Liver (tissue), 8 donors: ENCODE measurements at regions not wholly inside any gene's neighbourhood (a gene's known extent, or its start where the extent isn't known, plus 50 kb on each side); places are given as distances from the start of the nearest gene placed in this dataset.

Experiments used
- DNase-seq: peaks from one replicate; pipeline ENCODE4 v3.0.0-alpha.2; 2017; ENCODE audit warnings: low spot score
- H3K27ac ChIP-seq, 2 donors: one replicate each; pipeline ENCODE4 v1.7.0; 2013; ENCODE audit warnings: inconsistent platforms in 2 of 2, low read length in 2 of 2, control low read depth in 1 of 2, low read depth in 1 of 2, mild to moderate bottlenecking in 1 of 2
- H3K27me3 ChIP-seq, 4 donors: one replicate each; pipeline versions ENCODE4 v1.6.1 to v1.7.0; 2013; ENCODE audit warnings: low read length in 3 of 4, inconsistent platforms in 1 of 4, mild to moderate bottlenecking in 1 of 4, moderate library complexity in 1 of 4; ENCODE audit not compliant: control insufficient read depth in 4 of 4, insufficient read depth in 4 of 4
- H3K36me3 ChIP-seq, 4 donors: one replicate each; pipeline versions ENCODE4 v1.6.1 to v1.7.0; 2013; ENCODE audit warnings: low read length in 3 of 4, mild to moderate bottlenecking in 3 of 4, low read depth in 1 of 4, moderate library complexity in 1 of 4; ENCODE audit not compliant: control insufficient read depth in 4 of 4, insufficient read depth in 3 of 4
- H3K4me1 ChIP-seq, 4 donors: one replicate each; pipeline versions ENCODE4 v1.6.1 to v1.7.0; 2013; ENCODE audit warnings: low read length in 3 of 4, mild to moderate bottlenecking in 3 of 4, moderate library complexity in 1 of 4; ENCODE audit not compliant: control insufficient read depth in 4 of 4, insufficient read depth in 4 of 4
- H3K4me3 ChIP-seq, 3 donors: one replicate each; pipeline versions ENCODE4 v1.6.1 to v1.7.0; 2013; ENCODE audit warnings: low read length in 3 of 3, control low read depth in 1 of 3, low read depth in 1 of 3, mild to moderate bottlenecking in 1 of 3
- H3K9ac ChIP-seq, 2 donors: one replicate each; pipeline ENCODE4 v1.7.0; 2013; ENCODE audit warnings: low read length in 2 of 2, mild to moderate bottlenecking in 2 of 2, moderate library complexity in 2 of 2, control low read depth in 1 of 2, low read depth in 1 of 2
- H3K9me3 ChIP-seq, 4 donors: one replicate each; pipeline versions ENCODE4 v1.6.1 to v1.7.0; 2013; ENCODE audit warnings: low read length in 3 of 4; ENCODE audit not compliant: control insufficient read depth in 4 of 4
- ATF3 ChIP-seq: IDR thresholded peaks from 2 replicates; pipeline ENCODE4 v1.6.1; 2016; ENCODE audit warnings: antibody characterized with exemption
- CTCF ChIP-seq: fragments of 150-350 bp; IDR thresholded peaks from 2 replicates; pipeline ENCODE4 v1.5.1; 2017; ENCODE audit warnings: improper control_type of control experiment, low read depth, low read length; ENCODE audit not compliant: missing input control
- EGR1 ChIP-seq, 2 donors: IDR thresholded peaks; 2 replicates each; pipeline ENCODE4 v1.6.1; 2016 to 2018; ENCODE audit warnings: antibody characterized with exemption in 2 of 2, low read depth in 2 of 2
- FOXA1 ChIP-seq: IDR thresholded peaks from 2 replicates; pipeline ENCODE4 v1.6.1; 2016; ENCODE audit warnings: antibody characterized with exemption
- FOXA2 ChIP-seq: IDR thresholded peaks from 2 replicates; pipeline ENCODE4 v1.6.1; 2016; ENCODE audit warnings: antibody characterized with exemption
- GABPA ChIP-seq, 2 donors: IDR thresholded peaks in 1 of 2; conservative IDR thresholded peaks in 1 of 2; 2 replicates each; pipeline ENCODE4 v1.6.1; 2016; ENCODE audit warnings: antibody characterized with exemption in 2 of 2, mild to moderate bottlenecking in 1 of 2, moderate library complexity in 1 of 2
- HNF4A ChIP-seq, 2 donors: conservative IDR thresholded peaks; 2 replicates each; pipeline ENCODE4 v1.6.1; 2016; ENCODE audit warnings: antibody characterized with exemption in 2 of 2, mild to moderate bottlenecking in 2 of 2
- HNF4G ChIP-seq: IDR thresholded peaks from 2 replicates; pipeline ENCODE4 v1.6.1; 2016; ENCODE audit warnings: antibody characterized with exemption
- JUND ChIP-seq, 2 donors: IDR thresholded peaks; 2 replicates each; pipeline ENCODE4 v1.6.1; 2016; ENCODE audit warnings: antibody characterized with exemption in 2 of 2
- MAX ChIP-seq: IDR thresholded peaks from 2 replicates; pipeline ENCODE4 v1.6.1; 2016; ENCODE audit warnings: antibody characterized with exemption
- NR2F2 ChIP-seq: IDR thresholded peaks from 2 replicates; pipeline ENCODE4 v1.6.1; 2016; ENCODE audit warnings: antibody characterized with exemption
- RAD21 ChIP-seq, 2 donors: IDR thresholded peaks; 2 replicates each; pipeline ENCODE4 v1.6.1; 2016; ENCODE audit warnings: antibody characterized with exemption in 2 of 2, mild to moderate bottlenecking in 2 of 2
- REST ChIP-seq: IDR thresholded peaks from 2 replicates; pipeline ENCODE4 v1.6.1; 2016; ENCODE audit warnings: antibody characterized with exemption, mild to moderate bottlenecking
- RXRA ChIP-seq, 2 donors: IDR thresholded peaks; 2 replicates each; pipeline ENCODE4 v1.6.1; 2017 to 2018; ENCODE audit warnings: antibody characterized with exemption in 2 of 2, mild to moderate bottlenecking in 1 of 2
- SP1 ChIP-seq: IDR thresholded peaks from 2 replicates; pipeline ENCODE4 v1.6.1; 2018; ENCODE audit warnings: antibody characterized with exemption, mild to moderate bottlenecking
- TAF1 ChIP-seq: conservative IDR thresholded peaks from 2 replicates; pipeline ENCODE4 v1.6.1; 2016; ENCODE audit warnings: antibody characterized with exemption, mild to moderate bottlenecking
- YY1 ChIP-seq: IDR thresholded peaks from 2 replicates; pipeline ENCODE4 v1.6.1; 2016; ENCODE audit warnings: antibody characterized with exemption, mild to moderate bottlenecking
- ZBTB33 ChIP-seq: IDR thresholded peaks from 2 replicates; pipeline ENCODE4 v1.6.1; 2016; ENCODE audit warnings: antibody characterized with exemption
- WGBS: extraction: QIAGEN DNeasy Blood & Tissue Kit; methylation state at CpG from one replicate; pipeline ENCODE4 v1.1.7; 2013; 5-methylcytosine and 5-hydroxymethylcytosine counted together
- donor health status: healthy.
- donor health status: healthy.
- donor health status: healthy.
- donor health status: healthy.
- donor health status: healthy.

- peak; percentile 63 to 72 for TF ChIP-seq RAD21 (IDR thresholded peaks at IDR 0.05)
- TF ChIP-seq TAF1: no peak
- TF ChIP-seq CTCF: peak; percentile 58
- peaks cover 0 to 5% (median 0%) of the 10 kb centered on the region in 4 donors for H3K27me3 ChIP-seq
- no peak overlapping the region for H3K4me3 ChIP-seq
- H3K9me3 ChIP-seq: peaks cover 0 to 2% (median under 1%) of the 10 kb centered on the region in 4 donors
- no peak overlapping the region for H3K9ac ChIP-seq
- peak; percentile 38 for DNase-seq
- H3K27ac ChIP-seq: no peak overlapping the region
- 34% methylated on average over 3 of the region's 3 CpGs for WGBS
- H3K36me3 ChIP-seq: no peaks in the 10 kb centered on the region
- H3K4me1 ChIP-seq: no peaks in the 10 kb centered on the region
Measured at GRCh38 chr5:128674837-128675446, 136.9 kb upstream of the FBN2 start.

- Histone ChIP-seq H3K4me3 (no peak overlapping the region), H3K9me3 (no peaks in the 10 kb centered on the region), H3K27me3 (peaks cover 0 to 4% (median 0%) of the 10 kb centered on the region in 4 donors), H3K36me3 (no peaks in the 10 kb centered on the region), H3K4me1 (no peaks in the 10 kb centered on the region), H3K27ac (no peak overlapping the region), H3K9ac (no peak overlapping the region)
- TF ChIP-seq JUND (IDR thresholded peaks at IDR 0.05) (no peak), REST (no peak), FOXA2 (no peak), NR2F2 (no peak), ATF3 (no peak), EGR1 (IDR thresholded peaks at IDR 0.05; ENCODE audit: low read depth in 2 of 2) (no peak), GABPA (IDR thresholded peaks at IDR 0.05 in 1 of 2, conservative IDR thresholded peaks at IDR 0.05 in 1 of 2) (no peak), HNF4A (conservative IDR thresholded peaks at IDR 0.05) (no peak), FOXA1 (no peak), RXRA (IDR thresholded peaks at IDR 0.05) (no peak), MAX (no peak), SP1 (no peak), HNF4G (no peak), CTCF (no peak), RAD21 (IDR thresholded peaks at IDR 0.05) (no peak), YY1 (no peak), ZBTB33 (no peak), TAF1 (no peak)
- WGBS: 72% methylated on average over 5 of the region's 5 CpGs
- DNase-seq: no peak
Measured at GRCh38 chr5:128681096-128681495, 143.1 kb upstream of the FBN2 start.
